Neural cell (in vitro differentiated cells): ENCODE measurements at regions not wholly inside any gene's neighbourhood (a gene's known extent, or its start where the extent isn't known, plus 50 kb on each side); places are given as distances from the start of the nearest gene placed in this dataset.

Source experiments
- H2AFZ ChIP-seq: fragments of 200-600, 300-800 bp; sonication (generic), shearing (Covaris generic); 2 replicates; pipeline ENCODE4 v1.6.0; 2014; ENCODE audit warnings: low read depth, mild to moderate bottlenecking, antibody characterized with exemption, low read length, moderate library complexity
- H3F3A ChIP-seq: fragments of 200-600 bp; shearing (Covaris generic); 2 replicates; pipeline ENCODE4 v1.6.1; 2016; ENCODE audit warnings: mild to moderate bottlenecking, moderate library complexity, mixed read lengths, antibody characterized with exemption, low read length; ENCODE audit not compliant: insufficient read depth, poor library complexity, severe bottlenecking
- H3K27ac ChIP-seq: fragments of 200-600, 300-800 bp; sonication (generic), shearing (Covaris generic); 2 replicates; pipeline ENCODE4 v1.5.1; 2014; ENCODE audit warnings: mild to moderate bottlenecking, low read length, moderate library complexity
- H3K27me3 ChIP-seq: fragments of 300-800, 200-600 bp; sonication (generic), shearing (Covaris generic); 2 replicates; pipeline ENCODE4 v1.6.0; 2014; ENCODE audit warnings: mild to moderate bottlenecking, low read depth, low read length, moderate library complexity; ENCODE audit not compliant: insufficient read depth
- H3K36me3 ChIP-seq: fragments of 300-800, 200-600 bp; sonication (generic), shearing (Covaris generic); 2 replicates; pipeline ENCODE4 v1.5.1; 2014; ENCODE audit warnings: mild to moderate bottlenecking, antibody characterized with exemption, low read length, moderate library complexity; ENCODE audit not compliant: insufficient read depth
- H3K4me2 ChIP-seq: fragments of 300-800, 200-600 bp; sonication (generic), shearing (Covaris generic); 2 replicates; pipeline ENCODE4 v1.6.0; 2014; ENCODE audit warnings: mild to moderate bottlenecking, low read length
- H3K4me3 ChIP-seq: fragments of 300-800, 200-600 bp; sonication (generic), shearing (Covaris generic); 2 replicates; pipeline ENCODE4 v1.5.1; 2014; ENCODE audit warnings: mild to moderate bottlenecking, low read length, moderate library complexity
- H3K79me2 ChIP-seq: fragments of 200-600 bp; shearing (Covaris generic); replicated peaks from 2 replicates; pipeline ENCODE4 v1.6.0; 2014; ENCODE audit warnings: mild to moderate bottlenecking, low read length, moderate library complexity; ENCODE audit not compliant: insufficient read depth
- H3K9ac ChIP-seq: fragments of 300-800, 200-600 bp; sonication (generic), shearing (Covaris generic); 2 replicates; pipeline ENCODE4 v1.6.1; 2016; ENCODE audit warnings: mild to moderate bottlenecking, low read length, mixed read lengths
- H3K9me2 ChIP-seq: fragments of 200-600 bp; shearing (Covaris generic); 2 replicates; pipeline ENCODE4 v1.6.1; 2016; ENCODE audit warnings: mild to moderate bottlenecking, low read length, mixed read lengths; ENCODE audit not compliant: insufficient read depth
- H3K9me3 ChIP-seq: fragments of 200-600, 300-800 bp; sonication (generic), shearing (Covaris generic); 2 replicates; pipeline ENCODE4 v1.6.1; 2016; ENCODE audit warnings: mild to moderate bottlenecking, mixed run types, low read length, moderate library complexity, mixed read lengths
- H4K20me1 ChIP-seq: fragments of 200-600 bp; shearing (Covaris generic); 2 replicates; pipeline ENCODE4 v1.6.1; 2016; ENCODE audit warnings: mild to moderate bottlenecking, mixed run types; ENCODE audit not compliant: insufficient read depth
- EP300 ChIP-seq: fragments of 450-650 bp; conservative IDR thresholded peaks from 2 replicates; pipeline ENCODE4 v1.6.1; 2014; ENCODE audit warnings: antibody characterized with exemption, mild to moderate bottlenecking, moderate library complexity; ENCODE audit not compliant: poor library complexity, severe bottlenecking
- EZH2 ChIP-seq: fragments of 200-600, 300-800 bp; shearing (Covaris generic), sonication (generic); IDR thresholded peaks from 2 replicates; pipeline ENCODE4 v1.6.1; 2014; ENCODE audit warnings: antibody characterized with exemption, low read length, borderline replicate concordance, mild to moderate bottlenecking; ENCODE audit not compliant: insufficient read depth, poor library complexity, severe bottlenecking
- MXI1 ChIP-seq: fragments of 450-650 bp; conservative IDR thresholded peaks from 2 replicates; pipeline ENCODE4 v1.6.1; 2014; ENCODE audit warnings: antibody characterized with exemption, mild to moderate bottlenecking; ENCODE audit not compliant: poor library complexity, severe bottlenecking
- POLR2AphosphoS5 ChIP-seq: IDR thresholded peaks from 2 replicates; pipeline ENCODE4 v1.6.1; 2012
- RAD21 ChIP-seq: fragments of 450-650 bp; conservative IDR thresholded peaks from 2 replicates; pipeline ENCODE4 v1.6.1; 2014; ENCODE audit warnings: antibody characterized with exemption, mild to moderate bottlenecking, moderate library complexity
- SMC3 ChIP-seq: fragments of 450-650 bp; conservative IDR thresholded peaks from 2 replicates; pipeline ENCODE4 v1.6.1; 2014; ENCODE audit warnings: antibody characterized with exemption, mild to moderate bottlenecking, moderate library complexity; ENCODE audit not compliant: poor library complexity
- TAF1 ChIP-seq: IDR thresholded peaks from 2 replicates; pipeline ENCODE4 v1.6.1; 2012; ENCODE audit warnings: low read depth
- TF ChIP-seq, protein P1 (sequence below): fragments of 450-650 bp; IDR thresholded peaks from 2 replicates; pipeline ENCODE4 v1.5.1; 2014; ENCODE audit warnings: antibody characterized with exemption, mild to moderate bottlenecking, moderate library complexity; ENCODE audit not compliant: poor library complexity, severe bottlenecking
- TF ChIP-seq, protein P2 (sequence below): IDR thresholded peaks from 2 replicates; pipeline ENCODE4 v1.6.1; 2012; ENCODE audit warnings: borderline replicate concordance

- Histone ChIP-seq H3K9me3 (no peaks in the 10 kb centered on the region), H3K9ac (no peak overlapping the region), H3K36me3 (no peaks in the 10 kb centered on the region), H3F3A (no peaks in the 10 kb centered on the region), H3K9me2 (no peaks in the 10 kb centered on the region), H2AFZ (no peak overlapping the region), H3K27ac (no peak overlapping the region), H3K4me2 (no peak overlapping the region), H3K4me3 (no peak overlapping the region), H4K20me1 (no peaks in the 10 kb centered on the region), H3K27me3 (no peaks in the 10 kb centered on the region), H3K79me2 (no peaks in the 10 kb centered on the region)
- TF ChIP-seq, protein P1, sequence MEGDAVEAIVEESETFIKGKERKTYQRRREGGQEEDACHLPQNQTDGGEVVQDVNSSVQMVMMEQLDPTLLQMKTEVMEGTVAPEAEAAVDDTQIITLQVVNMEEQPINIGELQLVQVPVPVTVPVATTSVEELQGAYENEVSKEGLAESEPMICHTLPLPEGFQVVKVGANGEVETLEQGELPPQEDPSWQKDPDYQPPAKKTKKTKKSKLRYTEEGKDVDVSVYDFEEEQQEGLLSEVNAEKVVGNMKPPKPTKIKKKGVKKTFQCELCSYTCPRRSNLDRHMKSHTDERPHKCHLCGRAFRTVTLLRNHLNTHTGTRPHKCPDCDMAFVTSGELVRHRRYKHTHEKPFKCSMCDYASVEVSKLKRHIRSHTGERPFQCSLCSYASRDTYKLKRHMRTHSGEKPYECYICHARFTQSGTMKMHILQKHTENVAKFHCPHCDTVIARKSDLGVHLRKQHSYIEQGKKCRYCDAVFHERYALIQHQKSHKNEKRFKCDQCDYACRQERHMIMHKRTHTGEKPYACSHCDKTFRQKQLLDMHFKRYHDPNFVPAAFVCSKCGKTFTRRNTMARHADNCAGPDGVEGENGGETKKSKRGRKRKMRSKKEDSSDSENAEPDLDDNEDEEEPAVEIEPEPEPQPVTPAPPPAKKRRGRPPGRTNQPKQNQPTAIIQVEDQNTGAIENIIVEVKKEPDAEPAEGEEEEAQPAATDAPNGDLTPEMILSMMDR = no peak
- no peak for TF ChIP-seq TAF1
- no peak for TF ChIP-seq MXI1
- TF ChIP-seq RAD21 = no peak
- no peak for TF ChIP-seq POLR2AphosphoS5
- no peak for TF ChIP-seq EP300
- TF ChIP-seq, protein P2, sequence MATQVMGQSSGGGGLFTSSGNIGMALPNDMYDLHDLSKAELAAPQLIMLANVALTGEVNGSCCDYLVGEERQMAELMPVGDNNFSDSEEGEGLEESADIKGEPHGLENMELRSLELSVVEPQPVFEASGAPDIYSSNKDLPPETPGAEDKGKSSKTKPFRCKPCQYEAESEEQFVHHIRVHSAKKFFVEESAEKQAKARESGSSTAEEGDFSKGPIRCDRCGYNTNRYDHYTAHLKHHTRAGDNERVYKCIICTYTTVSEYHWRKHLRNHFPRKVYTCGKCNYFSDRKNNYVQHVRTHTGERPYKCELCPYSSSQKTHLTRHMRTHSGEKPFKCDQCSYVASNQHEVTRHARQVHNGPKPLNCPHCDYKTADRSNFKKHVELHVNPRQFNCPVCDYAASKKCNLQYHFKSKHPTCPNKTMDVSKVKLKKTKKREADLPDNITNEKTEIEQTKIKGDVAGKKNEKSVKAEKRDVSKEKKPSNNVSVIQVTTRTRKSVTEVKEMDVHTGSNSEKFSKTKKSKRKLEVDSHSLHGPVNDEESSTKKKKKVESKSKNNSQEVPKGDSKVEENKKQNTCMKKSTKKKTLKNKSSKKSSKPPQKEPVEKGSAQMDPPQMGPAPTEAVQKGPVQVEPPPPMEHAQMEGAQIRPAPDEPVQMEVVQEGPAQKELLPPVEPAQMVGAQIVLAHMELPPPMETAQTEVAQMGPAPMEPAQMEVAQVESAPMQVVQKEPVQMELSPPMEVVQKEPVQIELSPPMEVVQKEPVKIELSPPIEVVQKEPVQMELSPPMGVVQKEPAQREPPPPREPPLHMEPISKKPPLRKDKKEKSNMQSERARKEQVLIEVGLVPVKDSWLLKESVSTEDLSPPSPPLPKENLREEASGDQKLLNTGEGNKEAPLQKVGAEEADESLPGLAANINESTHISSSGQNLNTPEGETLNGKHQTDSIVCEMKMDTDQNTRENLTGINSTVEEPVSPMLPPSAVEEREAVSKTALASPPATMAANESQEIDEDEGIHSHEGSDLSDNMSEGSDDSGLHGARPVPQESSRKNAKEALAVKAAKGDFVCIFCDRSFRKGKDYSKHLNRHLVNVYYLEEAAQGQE = no peak
- TF ChIP-seq EZH2 = no peak
- no peak for TF ChIP-seq SMC3
Measured at GRCh38 chr20:55097621-55098020, 622.2 kb downstream of the DOK5 start.

- H2AFZ ChIP-seq = no peak overlapping the region
- peak overlapping the region; percentile 21 for H3K27ac ChIP-seq
- H3K79me2 ChIP-seq = no peaks in the 10 kb centered on the region
- no peaks in the 10 kb centered on the region for H3K9me2 ChIP-seq
- no peaks in the 10 kb centered on the region for H3K9me3 ChIP-seq
- H4K20me1 ChIP-seq = no peaks in the 10 kb centered on the region
- TF ChIP-seq, protein P2 = peak; percentile 94
- peak; percentile 83 for TF ChIP-seq EP300
- no peak for TF ChIP-seq MXI1
- TF ChIP-seq EZH2 = no peak
- TF ChIP-seq TAF1 = no peak
- peak; percentile 26 for TF ChIP-seq POLR2AphosphoS5
- TF ChIP-seq SMC3 = no peak
- TF ChIP-seq, protein P1 = no peak
- no peak for TF ChIP-seq RAD21
- no peaks in the 10 kb centered on the region for H3F3A ChIP-seq
- H3K9ac ChIP-seq = no peak overlapping the region
- no peaks in the 10 kb centered on the region for H3K27me3 ChIP-seq
- no peak overlapping the region for H3K4me3 ChIP-seq
- H3K36me3 ChIP-seq = no peaks in the 10 kb centered on the region
- no peak overlapping the region for H3K4me2 ChIP-seq
Measured at GRCh38 chr20:55095745-55096400, 620.5 kb downstream of the DOK5 start.
